HepG2 (cell line): ENCODE measurements at regions not wholly inside any gene's neighbourhood (a gene's known extent, or its start where the extent isn't known, plus 50 kb on each side); places are given as distances from the start of the nearest gene placed in this dataset.

Experiments
- ATAC-seq: fragments of 200-7000 bp; cut with Tn5 transposase; 3 replicates; pipeline ENCODE4 v1.9.1; 2020; ENCODE audit warnings: mild to moderate bottlenecking, moderate library complexity
- BruUV-seq: library from RNA; stranded (reverse); fragments of 400-500 nt; replicated peaks from 2 replicates; lab custom pipeline; 2021; lab: Mats Ljungman, UMichigan
- CTCF ChIA-PET: fragments of 300-600 bp; formaldehyde crosslinking; extraction: SDS; loops from one replicate; lab custom pipeline; 2021; ENCODE audit warnings: low total read pairs, inconsistent platforms, low intra/inter-chr PET ratio; lab: Yijun Ruan, JAX
- POLR2A ChIA-PET: fragments of 350-600 bp; sonication (Branson Sonifier 250); formaldehyde crosslinking; loops from one replicate; lab custom pipeline; 2020; ENCODE audit warnings: antibody characterized with exemption, inconsistent platforms; lab: Yijun Ruan, JAX
- DNase-seq: peaks from one replicate; pipeline ENCODE4 v3.0.0-alpha.2; 2015; ENCODE audit warnings: low spot score
- FAIRE-seq: peaks from 3 replicates; lab custom pipeline; 2011; peaks lifted over from hg19 to GRCh38; lab: Jason Lieb, UNC
- H2AFZ ChIP-seq: one replicate; pipeline ENCODE4 v1.6.1; 2011; ENCODE audit warnings: low read length, inconsistent platforms
- H3K27ac ChIP-seq: fragments of 300-600 bp; 3 replicates; pipeline ENCODE4 v1.8.0; 2011; ENCODE audit warnings: mixed run types, mild to moderate bottlenecking, mixed read lengths, low read length, inconsistent platforms; ENCODE audit not compliant: insufficient read depth; ENCODE audit errors: extremely low read length
- H3K27me3 ChIP-seq, 2 experiments: fragments of 200-600 bp in 1 of 2; 2 replicates in 1 of 2; 3 replicates in 1 of 2; pipeline versions ENCODE4 v1.6.0 to v1.8.0; 2011; ENCODE audit warnings: low read length in 2 of 2, mild to moderate bottlenecking in 2 of 2, moderate library complexity in 2 of 2, inconsistent platforms in 1 of 2; ENCODE audit not compliant: insufficient read depth in 2 of 2, control insufficient read depth in 1 of 2
- H3K36me3 ChIP-seq, 2 experiments: fragments of 200-600 bp in 1 of 2; replicated peaks in 1 of 2; 2 replicates in 1 of 2; 3 replicates in 1 of 2; pipeline versions ENCODE4 v1.5.1 to v1.8.0; 2011; ENCODE audit warnings: low read length in 2 of 2, inconsistent platforms in 1 of 2; ENCODE audit not compliant: insufficient read depth in 2 of 2, control insufficient read depth in 1 of 2
- H3K4me1 ChIP-seq: 2 replicates; pipeline ENCODE4 v1.5.1; 2012; ENCODE audit warnings: low read length, inconsistent platforms; ENCODE audit not compliant: insufficient read depth
- H3K4me2 ChIP-seq: 2 replicates; pipeline ENCODE4 v1.6.0; 2011; ENCODE audit warnings: low read depth, low read length, inconsistent platforms
- H3K4me3 ChIP-seq, 3 experiments: fragments of 200-600 bp in 1 of 3; sonication (generic), shearing (Covaris generic) in 1 of 3; replicated peaks in 1 of 3; 2 replicates each; pipeline ENCODE4 v1.5.1; 2011 to 2016; ENCODE audit warnings: low read length in 3 of 3, inconsistent platforms in 2 of 3, low read depth in 2 of 3, mild to moderate bottlenecking in 2 of 3, control low read depth in 1 of 3, mixed read lengths in 1 of 3; ENCODE audit not compliant: insufficient read depth in 1 of 3
- H3K79me2 ChIP-seq: one replicate; pipeline ENCODE4 v1.6.1; 2011; ENCODE audit warnings: low read length, inconsistent platforms; ENCODE audit not compliant: insufficient read depth
- H3K9ac ChIP-seq: 2 replicates; pipeline ENCODE4 v1.6.0; 2011; ENCODE audit warnings: mild to moderate bottlenecking, low read depth, low read length, inconsistent platforms; ENCODE audit not compliant: insufficient read depth
- H3K9me3 ChIP-seq: 2 replicates; pipeline ENCODE4 v1.5.1; 2012; ENCODE audit warnings: mild to moderate bottlenecking, low read length
- H4K20me1 ChIP-seq: 2 replicates; pipeline ENCODE4 v1.6.0; 2011; ENCODE audit warnings: inconsistent platforms, mild to moderate bottlenecking, low read length, moderate library complexity; ENCODE audit not compliant: insufficient read depth
- FOXJ3 ChIP-seq: sonication (generic); formaldehyde crosslinking; IDR thresholded peaks from 2 replicates; pipeline ENCODE4 v1.4.0; 2020; ENCODE audit warnings: missing genetic modification reagents, mild to moderate bottlenecking, borderline replicate concordance
- GATA4 ChIP-seq: sonication (generic); IDR thresholded peaks from 2 replicates; pipeline ENCODE4 v1.6.1; 2016; ENCODE audit warnings: antibody characterized with exemption, low read depth, borderline replicate concordance
- RARA ChIP-seq: IDR thresholded peaks from 2 replicates; pipeline ENCODE4 v1.6.1; 2016; ENCODE audit warnings: missing genetic modification reagents, missing compliant biosample characterization
- RNF2 ChIP-seq: fragments of 450-650 bp; conservative IDR thresholded peaks from 2 replicates; pipeline ENCODE4 v1.6.1; 2016; ENCODE audit warnings: low read depth
- SIN3A ChIP-seq: IDR thresholded peaks from 2 replicates; pipeline ENCODE4 v1.6.1; 2011; ENCODE audit warnings: low read depth, mild to moderate bottlenecking, control low read depth, low read length, borderline replicate concordance
- SMYD3 ChIP-seq: sonication (generic); formaldehyde crosslinking; IDR thresholded peaks from 2 replicates; pipeline ENCODE4 v1.8.1; 2023; ENCODE audit warnings: mild to moderate bottlenecking, missing genetic modification reagents
- SPEN ChIP-seq: sonication (generic); formaldehyde crosslinking; IDR thresholded peaks from 2 replicates; pipeline ENCODE4 v1.5.1; 2020; ENCODE audit warnings: low read depth, mild to moderate bottlenecking, missing genetic modification reagents
- ZNF496 ChIP-seq: sonication (generic); formaldehyde crosslinking; IDR thresholded peaks from 2 replicates; pipeline ENCODE4 v1.8.1; 2023; ENCODE audit warnings: mild to moderate bottlenecking, moderate library complexity, missing genetic modification reagents; ENCODE audit not compliant: insufficient replicate concordance
- ZNF782 ChIP-seq: sonication (generic); formaldehyde crosslinking; IDR thresholded peaks from 2 replicates; pipeline ENCODE4 v1.4.0; 2020; ENCODE audit warnings: missing genetic modification reagents, mild to moderate bottlenecking, borderline replicate concordance
- ZSCAN20 ChIP-seq: sonication (generic); formaldehyde crosslinking; IDR thresholded peaks from 2 replicates; pipeline ENCODE4 v1.4.0; 2020; ENCODE audit warnings: missing genetic modification reagents, mild to moderate bottlenecking, borderline replicate concordance
- WGBS: methylation state at CpG from one replicate; pipeline ENCODE4 v1.1.6; 2017; ENCODE audit warnings: low lambda C conversion rate; 5-methylcytosine and 5-hydroxymethylcytosine counted together
- in situ Hi-C: cut with HindIII; loops from 2 replicates; pipeline ENCODE4 v1.10.0; 2017; ENCODE audit warnings: low pct_unique_long_range_greater_than_20kb; ENCODE audit not compliant: extremely low pct_ligation_motif_present
- intact Hi-C: fragments of 100-400 bp; cut with micrococcal nuclease; formaldehyde crosslinking; loops from one replicate; pipeline ENCODE4 v1.10.0; 2022; ENCODE audit not compliant: unreplicated experiment
- TF ChIP-seq, protein P1 (sequence below): sonication (generic); formaldehyde crosslinking; conservative IDR thresholded peaks from 2 replicates; pipeline ENCODE4 v1.4.0; 2020; ENCODE audit warnings: missing genetic modification reagents
- TF ChIP-seq, protein P2 (sequence below): sonication (generic); formaldehyde crosslinking; IDR thresholded peaks from 2 replicates; pipeline ENCODE4 v1.4.0; 2020; ENCODE audit warnings: low read depth, mild to moderate bottlenecking, missing genetic modification reagents
- TF ChIP-seq, protein P3 (sequence below): sonication (generic); formaldehyde crosslinking; IDR thresholded peaks from 2 replicates; pipeline ENCODE4 v1.5.0; 2020; ENCODE audit warnings: mild to moderate bottlenecking, missing genetic modification reagents

GRCh38 chr20:24109537-24109936 lies 121.0 kb upstream of the GGTLC1 start:
- intact Hi-C loops = no loop called here
- no peak for ATAC-seq
- Histone ChIP-seq H3K36me3 (no peaks in the 10 kb centered on the region), H3K4me3 (no peak overlapping the region), H3K9ac (no peak overlapping the region), H2AFZ (no peak overlapping the region), H4K20me1 (no peaks in the 10 kb centered on the region), H3K79me2 (no peaks in the 10 kb centered on the region), H3K27me3 (no peaks in the 10 kb centered on the region), H3K4me2 (no peak overlapping the region), H3K4me1 (no peaks in the 10 kb centered on the region), H3K27ac (no peak overlapping the region), H3K9me3 (no peaks in the 10 kb centered on the region)
- CTCF ChIA-PET = no interaction called here
- WGBS = 59% methylated on average over 10 of the region's 10 CpGs
- POLR2A ChIA-PET = no interaction called here
- TF ChIP-seq, protein P1, sequence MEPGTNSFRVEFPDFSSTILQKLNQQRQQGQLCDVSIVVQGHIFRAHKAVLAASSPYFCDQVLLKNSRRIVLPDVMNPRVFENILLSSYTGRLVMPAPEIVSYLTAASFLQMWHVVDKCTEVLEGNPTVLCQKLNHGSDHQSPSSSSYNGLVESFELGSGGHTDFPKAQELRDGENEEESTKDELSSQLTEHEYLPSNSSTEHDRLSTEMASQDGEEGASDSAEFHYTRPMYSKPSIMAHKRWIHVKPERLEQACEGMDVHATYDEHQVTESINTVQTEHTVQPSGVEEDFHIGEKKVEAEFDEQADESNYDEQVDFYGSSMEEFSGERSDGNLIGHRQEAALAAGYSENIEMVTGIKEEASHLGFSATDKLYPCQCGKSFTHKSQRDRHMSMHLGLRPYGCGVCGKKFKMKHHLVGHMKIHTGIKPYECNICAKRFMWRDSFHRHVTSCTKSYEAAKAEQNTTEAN = no peak
- TF ChIP-seq, protein P2, sequence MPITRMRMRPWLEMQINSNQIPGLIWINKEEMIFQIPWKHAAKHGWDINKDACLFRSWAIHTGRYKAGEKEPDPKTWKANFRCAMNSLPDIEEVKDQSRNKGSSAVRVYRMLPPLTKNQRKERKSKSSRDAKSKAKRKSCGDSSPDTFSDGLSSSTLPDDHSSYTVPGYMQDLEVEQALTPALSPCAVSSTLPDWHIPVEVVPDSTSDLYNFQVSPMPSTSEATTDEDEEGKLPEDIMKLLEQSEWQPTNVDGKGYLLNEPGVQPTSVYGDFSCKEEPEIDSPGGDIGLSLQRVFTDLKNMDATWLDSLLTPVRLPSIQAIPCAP (CRISPR knock-in tag) = no peak
- TF ChIP-seq SIN3A (no peak), RARA (no peak), ZNF782 (CRISPR knock-in tag) (no peak), ZSCAN20 (CRISPR knock-in tag) (no peak), SMYD3 (CRISPR knock-in tag) (no peak), SPEN (CRISPR knock-in tag) (no peak), ZNF496 (no peak), GATA4 (no peak), FOXJ3 (CRISPR knock-in tag) (no peak), RNF2 (no peak)
- TF ChIP-seq, protein P3, sequence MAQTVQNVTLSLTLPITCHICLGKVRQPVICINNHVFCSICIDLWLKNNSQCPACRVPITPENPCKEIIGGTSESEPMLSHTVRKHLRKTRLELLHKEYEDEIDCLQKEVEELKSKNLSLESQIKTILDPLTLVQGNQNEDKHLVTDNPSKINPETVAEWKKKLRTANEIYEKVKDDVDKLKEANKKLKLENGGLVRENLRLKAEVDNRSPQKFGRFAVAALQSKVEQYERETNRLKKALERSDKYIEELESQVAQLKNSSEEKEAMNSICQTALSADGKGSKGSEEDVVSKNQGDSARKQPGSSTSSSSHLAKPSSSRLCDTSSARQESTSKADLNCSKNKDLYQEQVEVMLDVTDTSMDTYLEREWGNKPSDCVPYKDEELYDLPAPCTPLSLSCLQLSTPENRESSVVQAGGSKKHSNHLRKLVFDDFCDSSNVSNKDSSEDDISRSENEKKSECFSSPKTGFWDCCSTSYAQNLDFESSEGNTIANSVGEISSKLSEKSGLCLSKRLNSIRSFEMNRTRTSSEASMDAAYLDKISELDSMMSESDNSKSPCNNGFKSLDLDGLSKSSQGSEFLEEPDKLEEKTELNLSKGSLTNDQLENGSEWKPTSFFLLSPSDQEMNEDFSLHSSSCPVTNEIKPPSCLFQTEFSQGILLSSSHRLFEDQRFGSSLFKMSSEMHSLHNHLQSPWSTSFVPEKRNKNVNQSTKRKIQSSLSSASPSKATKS (CRISPR knock-in tag) = no peak
- no peak for DNase-seq
- in situ Hi-C loops = no loop called here
- FAIRE-seq = no peak
- no TSS peak for BruUV-seq
